RWPE1 (cell line): ENCODE measurements at regions not wholly inside any gene's neighbourhood (a gene's known extent, or its start where the extent isn't known, plus 50 kb on each side); places are given as distances from the start of the nearest gene placed in this dataset.

Experiments used
- CTCF ChIA-PET: fragments of 350-600 bp; sonication (Branson Sonifier 250); formaldehyde crosslinking; extraction: SDS; loops from one replicate; lab custom pipeline; 2021; lab: Yijun Ruan, JAX
- POLR2A ChIA-PET: fragments of 400-600 bp; formaldehyde crosslinking; extraction: SDS; loops from one replicate; lab custom pipeline; 2020; ENCODE audit warnings: antibody characterized with exemption; ENCODE audit not compliant: low non-redundant PET; lab: Yijun Ruan, JAX
- DNase-seq: peaks from one replicate; pipeline ENCODE4 v3.0.0; 2012; ENCODE audit warnings: low spot score
- H3K27ac ChIP-seq: fragments of 450-650 bp; 2 replicates; pipeline ENCODE4 v1.5.1; 2017
- CTCF ChIP-seq: fragments of 450-650 bp; conservative IDR thresholded peaks from 2 replicates; pipeline ENCODE4 v1.5.1; 2017; ENCODE audit warnings: low read depth, mild to moderate bottlenecking

- peak; percentile 35 for TF ChIP-seq CTCF
- ChIA-PET CTCF (interaction anchor here (0.6 to 1.5 kb wide), 4 partner anchors 208 to 1390 kb away, joined by 3 to 12 read pairs (median 3); no protein-coding TSS in a partner anchor), POLR2A (no interaction called here)
Observed at GRCh38 chr11:135075740-135076139, 663.7 kb upstream of the B3GAT1 start.

GRCh38 chr11:135074397-135074998 is 662.5 kb upstream of the B3GAT1 start:
- no peak for DNase-seq
- no peak overlapping the region for H3K27ac ChIP-seq
- POLR2A ChIA-PET: no interaction called here
- TF ChIP-seq CTCF: no peak
- CTCF ChIA-PET: interaction anchor here (0.5 to 1.4 kb wide), 2 partner anchors 206 to 327 kb away, joined by 3 to 6 read pairs; no protein-coding TSS in a partner anchor

More at GRCh38 chr11:135075740-135076139, 663.7 kb upstream of the B3GAT1 start:
- DNase-seq: no peak
- H3K27ac ChIP-seq: no peak overlapping the region

GRCh38 chr11:135073870-135074269 is 661.8 kb upstream of the B3GAT1 start:
- no peak for DNase-seq
- POLR2A ChIA-PET: no interaction called here
- CTCF ChIA-PET: interaction anchor here (1.4 kb wide), 1 partner anchor 205 kb away, joined by 6 read pairs; no protein-coding TSS in a partner anchor
- no peak for TF ChIP-seq CTCF
- no peak overlapping the region for H3K27ac ChIP-seq

GRCh38 chr11:135073381-135073780 is 661.3 kb upstream of the B3GAT1 start:
- POLR2A ChIA-PET: no interaction called here
- H3K27ac ChIP-seq: no peak overlapping the region
- no peak for DNase-seq
- TF ChIP-seq CTCF: no peak
- CTCF ChIA-PET: interaction anchor here (1.4 kb wide), 1 partner anchor 205 kb away, joined by 6 read pairs; no protein-coding TSS in a partner anchor

- ChIA-PET POLR2A (no interaction called here), CTCF (interaction anchor here (0.5 kb wide), 1 partner anchor 25 kb away, joined by 6 read pairs; no protein-coding TSS in a partner anchor)
- peak; percentile 37 for DNase-seq
- no peak for TF ChIP-seq CTCF
- H3K27ac ChIP-seq: no peak overlapping the region
Observed at GRCh38 chr11:135069890-135070289, 657.8 kb upstream of the B3GAT1 start.

- TF ChIP-seq CTCF: no peak
- CTCF ChIA-PET: no interaction called here
- POLR2A ChIA-PET: no interaction called here
- DNase-seq: no peak
- H3K27ac ChIP-seq: no peak overlapping the region
Observed at GRCh38 chr11:135069063-135069462, 657.0 kb upstream of the B3GAT1 start.
